Endodermal cell (in vitro differentiated cells): ENCODE measurements at regions not wholly inside any gene's neighbourhood (a gene's known extent, or its start where the extent isn't known, plus 50 kb on each side); places are given as distances from the start of the nearest gene placed in this dataset.

ENCODE experiments used
- DNase-seq: peaks from one replicate; pipeline ENCODE4 v3.0.0-alpha.2; 2017
- H3K27ac ChIP-seq: 2 replicates; pipeline ENCODE4 v1.5.1; 2013; ENCODE audit warnings: mild to moderate bottlenecking, low read depth, low read length, moderate library complexity
- H3K27me3 ChIP-seq: 2 replicates; pipeline ENCODE4 v1.6.1; 2013; ENCODE audit warnings: mild to moderate bottlenecking, low read length, moderate library complexity; ENCODE audit not compliant: insufficient read depth, control insufficient read depth, poor library complexity, severe bottlenecking
- H3K36me3 ChIP-seq: 2 replicates; pipeline ENCODE4 v1.7.0; 2013; ENCODE audit warnings: mild to moderate bottlenecking, low read length, moderate library complexity; ENCODE audit not compliant: control insufficient read depth, insufficient read depth
- H3K4me1 ChIP-seq: one replicate; pipeline ENCODE4 v1.7.0; 2013; ENCODE audit warnings: low read length; ENCODE audit not compliant: control insufficient read depth, insufficient read depth
- H3K4me3 ChIP-seq: 2 replicates; pipeline ENCODE4 v1.5.1; 2013; ENCODE audit warnings: mild to moderate bottlenecking, low read length, moderate library complexity
- H3K9ac ChIP-seq: 2 replicates; pipeline ENCODE4 v1.6.1; 2013; ENCODE audit warnings: mild to moderate bottlenecking, low read length, moderate library complexity; ENCODE audit not compliant: poor library complexity, severe bottlenecking; ENCODE audit errors: extremely low read depth
- H3K9me3 ChIP-seq: 2 replicates; pipeline ENCODE4 v1.6.1; 2013; ENCODE audit warnings: mild to moderate bottlenecking, low read length, moderate library complexity; ENCODE audit not compliant: control insufficient read depth
- H3K27ac Mint-ChIP-seq: 2 replicates; pipeline ENCODE4 v1.8.0; 2020; ENCODE audit warnings: mixed read lengths
- H3K27me3 Mint-ChIP-seq: 2 replicates; pipeline ENCODE4 v1.8.0; 2021; ENCODE audit warnings: mild to moderate bottlenecking, mixed read lengths; ENCODE audit not compliant: insufficient read depth
- H3K36me3 Mint-ChIP-seq: 2 replicates; pipeline ENCODE4 v1.8.0; 2020; ENCODE audit warnings: low read depth, mixed read lengths
- H3K4me1 Mint-ChIP-seq: 2 replicates; pipeline ENCODE4 v1.8.0; 2020; ENCODE audit warnings: mixed read lengths
- H3K4me3 Mint-ChIP-seq: 2 replicates; pipeline ENCODE4 v1.8.0; 2020; ENCODE audit warnings: mild to moderate bottlenecking, moderate library complexity, mixed read lengths
- H3K9me3 Mint-ChIP-seq: 2 replicates; pipeline ENCODE4 v1.8.0; 2020; ENCODE audit warnings: mild to moderate bottlenecking, mixed read lengths
- WGBS, 2 experiments: methylation state at CpG; one replicate each; pipeline versions ENCODE4 v1.1.5 to v1.1.7; 2013; ENCODE audit warnings: missing lambda C conversion rate in 2 of 2, mixed read lengths in 1 of 2; ENCODE audit not compliant: insufficient coverage in 1 of 2, insufficient read length in 1 of 2; 5-methylcytosine and 5-hydroxymethylcytosine counted together
- TF ChIP-seq, protein P1 (sequence below): fragments of 200-600 bp; sonication (generic); conservative IDR thresholded peaks from 2 replicates; pipeline ENCODE4 v1.5.0; 2021; ENCODE audit warnings: antibody characterized with exemption, mild to moderate bottlenecking

DNA sequence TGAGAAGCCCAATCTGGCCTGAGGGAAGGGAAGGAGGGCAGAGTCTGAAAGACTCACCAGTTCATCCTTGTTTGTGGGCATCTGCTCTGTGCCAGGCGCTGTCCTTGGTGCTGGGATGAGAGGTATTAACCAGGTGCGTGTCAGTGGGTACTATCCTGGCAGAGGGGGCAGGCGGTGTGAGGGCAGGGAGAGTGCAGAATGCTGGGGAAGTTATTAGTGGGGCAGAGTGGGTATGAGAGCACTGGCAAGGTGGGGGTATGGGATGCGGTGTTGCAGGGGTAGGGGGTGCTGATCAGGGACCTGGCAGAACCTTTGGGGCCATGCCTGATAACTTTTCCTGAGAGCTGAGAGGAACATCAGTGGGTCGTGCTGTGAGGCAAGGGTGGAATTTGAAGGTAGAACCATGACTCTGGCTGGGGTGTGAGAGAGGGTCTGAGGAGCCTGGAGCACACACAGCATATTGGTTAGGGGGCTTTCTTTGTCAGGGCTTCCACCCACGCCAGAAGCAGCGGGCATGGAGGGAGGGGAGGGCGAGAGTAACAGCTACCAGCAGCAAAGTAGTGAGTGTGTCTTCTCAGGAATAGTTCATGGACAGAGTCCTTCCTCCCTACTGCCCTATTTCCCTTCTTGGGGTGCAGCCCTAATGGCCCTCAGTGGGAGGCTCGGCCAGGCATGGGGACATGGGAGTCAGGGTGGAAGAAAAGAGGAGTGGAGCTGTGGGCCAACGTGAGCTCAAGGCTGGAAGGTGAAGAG is 290.7 kb downstream of the CYP26B1 start:
- TF ChIP-seq, protein P1, sequence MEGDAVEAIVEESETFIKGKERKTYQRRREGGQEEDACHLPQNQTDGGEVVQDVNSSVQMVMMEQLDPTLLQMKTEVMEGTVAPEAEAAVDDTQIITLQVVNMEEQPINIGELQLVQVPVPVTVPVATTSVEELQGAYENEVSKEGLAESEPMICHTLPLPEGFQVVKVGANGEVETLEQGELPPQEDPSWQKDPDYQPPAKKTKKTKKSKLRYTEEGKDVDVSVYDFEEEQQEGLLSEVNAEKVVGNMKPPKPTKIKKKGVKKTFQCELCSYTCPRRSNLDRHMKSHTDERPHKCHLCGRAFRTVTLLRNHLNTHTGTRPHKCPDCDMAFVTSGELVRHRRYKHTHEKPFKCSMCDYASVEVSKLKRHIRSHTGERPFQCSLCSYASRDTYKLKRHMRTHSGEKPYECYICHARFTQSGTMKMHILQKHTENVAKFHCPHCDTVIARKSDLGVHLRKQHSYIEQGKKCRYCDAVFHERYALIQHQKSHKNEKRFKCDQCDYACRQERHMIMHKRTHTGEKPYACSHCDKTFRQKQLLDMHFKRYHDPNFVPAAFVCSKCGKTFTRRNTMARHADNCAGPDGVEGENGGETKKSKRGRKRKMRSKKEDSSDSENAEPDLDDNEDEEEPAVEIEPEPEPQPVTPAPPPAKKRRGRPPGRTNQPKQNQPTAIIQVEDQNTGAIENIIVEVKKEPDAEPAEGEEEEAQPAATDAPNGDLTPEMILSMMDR = no peak
- no peaks in the 10 kb centered on the region for H3K9me3 Mint-ChIP-seq
- no peaks in the 10 kb centered on the region for H3K4me1 ChIP-seq
- H3K27me3 ChIP-seq = peaks cover 4% of the 10 kb centered on the region
- no peaks in the 10 kb centered on the region for H3K9me3 ChIP-seq
- no peak overlapping the region for H3K27ac Mint-ChIP-seq
- no peaks in the 10 kb centered on the region for H3K36me3 ChIP-seq
- H3K9ac ChIP-seq = no peak overlapping the region
- H3K4me3 ChIP-seq = no peak overlapping the region
- peak; percentile 81 for DNase-seq
- H3K27ac ChIP-seq = no peak overlapping the region
- 87 to 90% methylated on average over 2 to 10 of the region's 10 CpGs for WGBS, 2 experiments
- H3K4me1 Mint-ChIP-seq = no peaks in the 10 kb centered on the region
- no peak overlapping the region for H3K4me3 Mint-ChIP-seq
- H3K36me3 Mint-ChIP-seq = no peaks in the 10 kb centered on the region
- H3K27me3 Mint-ChIP-seq = peaks cover 12% of the 10 kb centered on the region

DNA sequence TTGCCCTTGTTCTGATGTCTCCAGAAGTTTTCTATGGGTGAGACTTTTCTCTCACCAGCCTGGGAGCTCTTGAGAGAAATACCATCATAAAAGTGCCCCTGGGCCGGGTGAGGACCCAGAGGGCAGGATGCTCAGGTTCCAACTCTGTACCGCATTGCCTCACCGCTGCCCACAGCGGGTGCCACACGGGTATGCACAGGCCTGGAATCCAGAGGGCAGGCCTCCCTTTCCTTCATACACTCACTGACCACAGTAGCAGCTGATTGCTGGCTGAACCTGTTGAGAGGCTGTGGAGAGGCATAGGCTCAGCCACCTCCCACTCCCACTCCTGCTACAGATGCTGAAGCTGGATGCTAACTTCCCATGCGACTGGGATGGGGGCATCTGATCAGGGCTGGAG is 293.8 kb downstream of the CYP26B1 start:
- Mint-ChIP-seq H3K9me3 (no peaks in the 10 kb centered on the region), H3K4me3 (no peak overlapping the region), H3K27me3 (peaks cover 5% of the 10 kb centered on the region), H3K27ac (no peak overlapping the region), H3K36me3 (no peaks in the 10 kb centered on the region), H3K4me1 (no peaks in the 10 kb centered on the region)
- peak; percentile 21 for DNase-seq
- Histone ChIP-seq H3K9ac (no peak overlapping the region), H3K27me3 (no peaks in the 10 kb centered on the region), H3K27ac (no peak overlapping the region), H3K9me3 (no peaks in the 10 kb centered on the region), H3K4me3 (no peak overlapping the region), H3K4me1 (no peaks in the 10 kb centered on the region), H3K36me3 (no peaks in the 10 kb centered on the region)
- WGBS, 2 experiments = 76 to 90% methylated on average over 2 to 6 of the region's 6 CpGs
- TF ChIP-seq, protein P1 = no peak

DNA sequence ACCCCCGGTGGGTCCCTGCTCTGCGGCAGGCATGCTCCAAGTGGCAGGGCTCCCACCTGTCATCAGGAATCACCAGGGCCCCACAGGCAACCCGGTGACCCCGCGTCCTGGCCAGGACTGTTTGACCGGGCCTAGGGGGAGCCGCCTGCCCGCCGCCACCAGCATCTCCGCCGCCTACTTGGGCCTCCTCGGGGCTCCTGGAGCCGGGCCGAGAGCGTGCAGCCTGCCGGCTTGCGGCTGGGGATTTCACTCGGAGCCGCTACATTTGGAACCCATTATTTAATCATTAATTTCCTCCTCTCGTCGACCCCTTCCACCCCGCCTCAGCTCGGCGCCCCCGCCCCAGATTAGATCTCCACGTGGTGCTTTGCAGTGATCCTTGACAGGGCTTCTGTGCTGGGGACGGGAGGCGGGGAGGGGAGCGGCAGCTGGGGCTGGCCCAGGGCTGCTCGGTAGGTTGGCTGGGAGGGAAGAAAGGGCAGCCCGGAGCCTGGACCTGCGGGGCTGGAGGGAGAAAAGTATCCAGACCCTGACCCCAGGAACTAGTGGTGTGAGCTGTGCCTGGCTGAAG is 295.4 kb downstream of the CYP26B1 start:
- peak; percentile 49 for DNase-seq
- H3K4me3 ChIP-seq = no peak overlapping the region
- 88 to 97% methylated on average over 4 to 32 of the region's 32 CpGs for WGBS, 2 experiments
- no peaks in the 10 kb centered on the region for H3K36me3 ChIP-seq
- TF ChIP-seq, protein P1 = no peak
- no peak overlapping the region for H3K9ac ChIP-seq
- Mint-ChIP-seq H3K27ac (no peak overlapping the region), H3K4me3 (no peak overlapping the region), H3K4me1 (no peaks in the 10 kb centered on the region), H3K9me3 (no peaks in the 10 kb centered on the region), H3K36me3 (no peaks in the 10 kb centered on the region), H3K27me3 (peaks cover 3% of the 10 kb centered on the region)
- no peaks in the 10 kb centered on the region for H3K27me3 ChIP-seq
- H3K4me1 ChIP-seq = no peaks in the 10 kb centered on the region
- H3K9me3 ChIP-seq = no peaks in the 10 kb centered on the region
- H3K27ac ChIP-seq = no peak overlapping the region
